GM18907 (cell line): ENCODE measurements at regions not wholly inside any gene's neighbourhood (a gene's known extent, or its start where the extent isn't known, plus 50 kb on each side); places are given as distances from the start of the nearest gene placed in this dataset.
A peak's percentile ranks its signal among the peaks of the same experiment; 100 is the strongest.

Experiments used
- ATAC-seq: cut with Tn5 transposase; IDR thresholded peaks from one replicate; pipeline ENCODE4 v1.9.1; 2021; ENCODE audit warnings: mild to moderate bottlenecking, moderate library complexity; ENCODE audit not compliant: unreplicated experiment

DNA sequence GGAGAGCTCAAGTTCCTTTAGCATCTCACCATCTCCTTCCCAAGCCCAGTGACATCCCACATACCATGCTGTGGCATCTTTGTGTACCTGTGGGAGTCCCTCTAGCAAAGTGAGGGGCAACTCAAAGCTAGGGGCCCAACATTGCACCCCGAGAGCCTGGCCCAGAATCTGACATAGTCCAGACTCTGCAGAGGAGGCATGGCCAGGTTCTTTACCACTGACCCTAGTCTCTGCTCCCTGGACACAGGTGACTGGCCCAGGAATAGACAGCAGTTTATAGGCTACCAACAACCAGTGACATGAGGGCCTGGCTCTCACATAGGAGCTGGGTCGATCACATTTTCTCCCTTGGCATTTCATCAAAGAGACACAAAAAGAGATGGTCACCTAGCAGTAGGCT, 444.0 kb upstream of the ZMIZ1 start:
- ATAC-seq = no peak

DNA sequence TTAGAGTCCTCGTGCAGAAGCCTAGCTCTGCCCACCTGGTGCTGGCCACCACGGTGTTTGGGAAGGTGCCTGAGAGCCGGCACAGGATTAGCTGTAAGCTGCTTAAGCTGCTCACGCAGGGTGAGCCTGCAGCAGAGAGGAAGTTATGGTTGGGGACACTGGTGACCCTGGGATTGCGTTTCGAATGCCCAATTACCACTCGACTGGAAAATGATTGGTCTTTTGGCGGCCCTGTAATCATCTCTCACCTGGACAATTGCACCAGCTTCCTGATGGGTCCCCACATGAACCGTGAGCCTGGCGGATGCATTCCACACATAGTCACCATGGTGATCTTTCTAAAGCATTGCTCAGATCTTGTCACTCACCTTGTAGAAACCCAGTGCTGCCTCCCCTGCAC, 442.3 kb upstream of the ZMIZ1 start:
- ATAC-seq = no peak

DNA sequence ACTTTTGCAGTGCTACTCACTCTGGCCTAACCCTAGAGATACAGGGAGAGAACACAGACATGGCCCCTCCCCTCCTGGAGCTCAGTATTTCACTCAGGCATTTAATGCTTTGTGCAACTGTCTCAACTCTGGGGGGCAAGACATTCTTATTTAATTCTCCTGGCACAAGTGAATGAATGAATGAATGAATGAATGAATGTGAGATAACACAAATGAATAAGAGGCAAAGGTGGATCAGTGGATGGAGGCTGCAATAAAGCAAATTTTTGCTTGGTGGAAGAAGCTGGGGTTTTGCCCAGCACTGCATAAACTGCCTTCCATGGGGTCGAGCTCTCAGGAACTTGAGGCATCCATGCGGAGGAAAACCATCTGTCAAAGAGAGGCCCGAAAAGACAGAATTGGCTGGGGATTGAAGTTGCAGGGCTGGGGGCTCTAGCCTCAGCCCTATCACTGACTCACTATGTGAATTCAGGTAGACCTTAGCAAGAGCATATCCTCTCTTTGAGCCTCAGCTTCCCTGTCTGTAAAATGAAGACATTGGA, 441.4 kb upstream of the ZMIZ1 start:
- no peak for ATAC-seq

DNA sequence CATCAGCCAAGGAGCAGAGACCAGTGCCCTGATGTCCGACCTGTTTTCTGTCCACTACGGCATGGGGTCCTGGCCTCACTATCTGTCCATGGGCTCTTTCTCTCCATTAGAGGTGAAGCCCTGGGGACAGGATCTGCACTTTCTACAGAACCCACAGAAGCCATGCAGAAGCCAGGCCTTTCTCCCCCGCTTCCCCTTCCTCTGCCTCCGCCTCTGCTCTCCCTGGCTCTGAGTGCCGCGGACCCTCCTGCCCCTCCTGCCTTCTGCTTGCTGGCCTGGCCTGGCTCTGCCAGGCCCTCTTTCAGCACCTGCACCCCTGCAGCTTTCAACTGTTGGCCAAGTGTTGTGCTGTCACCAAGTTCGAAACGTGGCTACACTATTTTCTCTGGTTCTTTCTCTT, 439.8 kb upstream of the ZMIZ1 start:
- no peak for ATAC-seq

DNA sequence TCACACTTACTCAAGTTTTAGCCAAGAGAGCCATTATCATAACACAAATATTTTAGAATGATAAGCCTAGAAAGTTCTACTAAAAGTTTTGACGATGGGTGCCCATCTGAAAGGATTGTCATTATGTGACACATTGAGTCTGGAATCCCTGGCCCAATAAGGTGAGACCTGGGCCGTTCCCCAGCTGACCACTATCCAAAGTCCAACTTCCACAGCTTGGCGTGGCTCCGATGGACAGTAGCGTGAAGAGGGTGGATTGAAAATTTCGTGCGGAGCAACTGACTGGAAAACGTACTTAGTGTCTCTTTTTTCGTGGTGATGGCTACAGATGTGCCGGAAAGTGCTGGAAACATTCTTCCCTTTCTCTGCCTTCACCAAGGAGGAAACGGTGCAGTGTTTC, 439.0 kb upstream of the ZMIZ1 start:
- ATAC-seq = no peak

DNA sequence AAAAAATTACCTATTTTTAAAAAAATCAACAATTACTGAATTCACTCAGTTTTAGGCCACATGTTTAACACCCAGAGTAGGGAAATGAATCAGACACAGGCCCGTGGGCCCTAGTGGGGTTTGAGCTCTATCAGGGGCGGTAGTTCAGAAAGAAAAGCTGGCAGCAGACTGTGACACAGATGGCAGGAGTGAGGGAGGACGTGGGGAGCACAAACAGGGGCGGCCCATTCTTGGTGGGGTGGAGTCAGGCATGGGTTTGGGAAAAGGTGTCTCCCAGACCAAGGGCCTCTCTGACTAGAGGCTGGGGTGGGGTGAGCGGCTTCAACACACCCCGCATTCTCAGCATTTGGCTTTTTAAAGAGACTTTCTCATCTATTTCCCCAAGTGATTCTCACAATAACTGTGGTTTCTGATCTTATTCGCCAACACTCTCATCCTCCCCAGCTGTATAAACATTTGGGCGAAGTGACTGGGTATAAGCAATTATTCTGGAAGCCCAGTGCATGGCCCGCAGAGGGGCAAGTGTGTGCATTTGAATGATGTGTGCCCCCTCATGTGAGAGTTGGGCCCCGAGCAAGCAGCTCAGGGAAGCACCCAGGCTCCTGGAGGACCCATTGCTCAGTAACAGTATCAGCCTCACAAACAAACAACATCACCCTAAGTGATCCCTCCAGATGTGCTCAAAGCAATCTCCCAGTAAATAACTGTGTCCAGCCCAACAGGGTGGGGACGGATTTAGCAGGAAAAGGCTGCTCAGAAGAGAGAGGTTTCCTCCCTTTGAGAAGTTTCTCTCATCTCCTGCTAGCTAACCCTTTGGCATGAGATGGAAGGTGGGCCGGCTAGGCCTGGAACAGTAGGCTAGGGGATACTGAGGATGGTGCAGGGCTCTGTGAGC, 437.6 kb upstream of the ZMIZ1 start:
- peak; percentile 53 for ATAC-seq

DNA sequence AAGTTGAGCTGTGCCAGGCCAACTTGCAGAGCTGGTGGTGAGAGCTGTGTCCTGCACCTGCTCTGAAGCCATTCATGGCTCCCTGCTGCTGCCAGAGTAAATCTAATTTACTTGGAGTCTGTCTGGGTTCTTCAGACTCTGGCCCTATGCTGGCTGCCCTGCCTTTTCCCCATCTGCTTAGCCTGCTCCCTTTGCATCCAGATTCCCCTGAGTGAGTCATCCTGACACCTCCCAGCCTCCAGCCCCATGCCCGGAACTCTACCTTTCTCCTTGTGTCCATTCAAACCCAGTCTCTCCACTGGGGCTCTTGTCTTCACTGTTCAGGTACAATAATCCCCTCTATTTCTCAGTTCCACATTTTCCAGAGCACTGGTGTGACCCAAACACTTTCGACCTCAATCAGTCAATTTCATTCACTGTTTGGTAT, 434.4 kb upstream of the ZMIZ1 start:
- ATAC-seq = no peak

DNA sequence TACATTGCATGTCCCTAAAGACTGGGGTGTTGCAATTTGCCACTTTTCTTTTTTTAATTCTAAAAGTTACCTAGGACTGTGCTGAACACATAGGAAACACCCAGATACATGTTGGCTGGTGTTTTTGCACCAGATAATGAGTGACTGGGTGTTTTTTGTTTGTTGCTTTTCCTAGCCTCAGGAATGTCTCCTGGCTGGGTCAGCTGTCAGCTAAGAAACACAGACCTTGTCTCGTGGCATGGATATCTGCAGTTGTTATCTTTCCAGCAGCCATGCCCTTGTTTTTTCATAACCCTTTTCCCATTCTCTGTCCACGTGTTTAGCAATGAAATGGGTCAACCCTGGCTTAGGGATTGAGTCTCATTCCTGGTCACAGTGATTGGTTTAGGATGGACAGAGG, 433.9 kb upstream of the ZMIZ1 start:
- ATAC-seq = no peak

DNA sequence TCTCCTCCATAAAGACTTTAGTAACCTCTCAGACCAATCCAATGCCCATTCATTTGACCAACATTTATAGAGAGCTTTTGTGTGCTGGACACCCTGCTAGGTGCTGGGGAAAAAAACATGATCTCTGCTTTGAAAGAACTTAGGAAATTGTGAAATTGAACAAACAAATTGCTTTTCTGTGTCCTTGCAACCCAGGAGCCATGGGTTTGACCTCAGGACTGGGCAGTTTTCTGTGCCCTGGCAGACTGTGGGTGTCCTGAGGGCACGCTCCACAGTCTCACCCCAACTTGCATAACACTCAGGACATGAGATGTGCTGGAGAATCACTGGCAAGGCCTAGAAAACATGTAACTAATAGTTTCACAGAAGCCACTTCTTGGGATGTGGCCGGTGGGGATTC, 429.1 kb upstream of the ZMIZ1 start:
- no peak for ATAC-seq

DNA sequence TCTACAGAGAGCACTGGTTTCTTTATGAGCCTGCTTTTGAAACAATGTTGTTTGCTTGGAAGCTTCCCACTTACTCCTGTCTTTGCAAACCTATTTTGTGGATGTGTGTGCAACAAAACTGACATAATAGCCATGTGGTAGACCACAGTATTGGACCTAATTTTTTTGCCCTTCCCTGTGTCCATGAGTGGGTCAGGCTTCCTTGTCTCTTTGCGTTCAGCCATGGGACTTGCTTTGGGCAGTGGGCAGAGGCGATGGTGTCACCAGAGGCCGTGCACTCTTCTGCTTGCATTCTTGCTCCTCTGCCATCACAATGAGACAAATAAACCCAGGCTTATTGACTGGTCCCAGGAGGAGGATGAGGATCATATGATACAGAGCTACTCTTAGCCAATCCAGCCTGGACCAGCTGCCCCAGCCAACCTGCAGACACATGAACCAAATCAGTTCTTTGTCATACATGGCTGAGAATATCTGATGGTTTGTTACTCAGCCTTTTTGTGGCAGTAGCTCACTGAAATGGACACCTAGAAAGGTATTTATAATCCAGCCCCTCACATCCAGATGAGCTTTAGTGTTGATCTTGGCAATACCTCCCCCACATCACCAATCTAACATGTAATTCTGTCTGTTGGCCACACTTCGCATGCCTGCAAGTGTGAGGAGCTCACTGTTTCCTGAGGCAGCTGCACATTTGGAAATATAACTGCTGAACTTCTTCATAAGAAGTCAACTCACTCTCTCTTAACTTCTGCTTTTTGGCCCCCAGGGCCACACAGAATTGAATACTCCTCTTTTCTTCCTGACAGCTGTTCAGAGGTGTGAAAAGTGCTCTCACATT, 427.8 kb upstream of the ZMIZ1 start:
- ATAC-seq = no peak

DNA sequence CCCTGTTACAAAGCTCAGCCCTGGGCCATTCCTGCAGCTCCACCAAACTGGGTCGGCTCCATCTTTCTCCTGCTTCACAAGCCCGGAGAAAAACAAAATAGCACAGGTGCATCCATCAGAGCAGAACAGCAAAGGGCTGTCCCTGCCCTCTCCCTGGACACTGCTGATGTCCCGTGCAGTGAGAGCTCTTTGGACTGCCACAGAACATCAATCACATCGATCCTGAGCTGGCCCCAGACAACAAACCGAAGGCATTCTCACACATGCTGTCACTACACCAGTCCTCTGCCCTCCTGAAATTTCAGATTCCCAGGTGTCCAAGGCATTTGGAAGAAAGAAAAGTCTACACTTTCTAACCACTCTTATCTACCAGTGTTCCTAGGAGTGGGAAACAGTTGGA, 427.1 kb upstream of the ZMIZ1 start:
- no peak for ATAC-seq

DNA sequence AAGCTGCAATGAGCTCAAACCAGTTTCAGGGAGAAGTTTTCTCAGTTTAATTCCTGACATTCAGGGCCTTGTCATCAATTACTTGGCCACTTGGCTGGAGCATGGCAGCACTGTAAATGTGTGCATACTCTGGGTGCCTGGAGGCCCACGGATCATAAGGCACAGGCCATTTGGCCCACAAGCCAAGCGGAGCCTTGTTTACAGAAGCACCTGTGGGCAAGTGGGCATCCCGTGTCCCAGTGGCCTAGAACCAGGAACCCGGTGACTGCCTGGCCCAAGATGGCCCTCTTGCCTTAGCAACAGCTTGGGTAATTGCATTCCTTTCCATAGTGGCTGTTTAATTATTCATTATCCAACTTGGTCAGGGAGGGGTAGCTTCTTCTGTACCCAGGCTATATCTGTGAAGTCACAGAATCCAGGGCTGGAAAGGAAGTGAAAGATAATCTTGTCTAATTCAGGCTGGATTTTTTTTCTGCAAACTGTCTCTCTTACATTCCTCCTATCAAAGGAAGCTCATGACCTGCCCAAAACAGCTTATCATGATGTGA, 426.4 kb upstream of the ZMIZ1 start:
- ATAC-seq = no peak

DNA sequence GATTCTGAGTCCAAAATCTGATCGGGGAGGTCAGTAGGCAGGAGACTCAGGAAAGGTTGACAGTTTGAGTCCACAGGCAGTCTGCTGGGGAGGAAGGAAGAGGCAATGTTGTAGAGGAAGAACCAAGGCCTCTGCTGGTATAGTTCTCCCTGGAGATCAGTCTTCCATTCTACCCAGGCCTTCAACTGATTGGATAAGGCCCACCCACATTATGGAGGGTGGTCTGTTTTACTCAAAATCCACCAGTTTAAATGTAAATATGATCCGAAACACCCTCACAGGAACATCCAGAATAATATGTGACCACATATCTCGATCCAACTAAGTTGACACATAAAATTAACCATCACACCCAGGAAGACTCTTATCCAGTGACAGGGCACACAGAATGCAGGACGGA, 425.3 kb upstream of the ZMIZ1 start:
- no peak for ATAC-seq

DNA sequence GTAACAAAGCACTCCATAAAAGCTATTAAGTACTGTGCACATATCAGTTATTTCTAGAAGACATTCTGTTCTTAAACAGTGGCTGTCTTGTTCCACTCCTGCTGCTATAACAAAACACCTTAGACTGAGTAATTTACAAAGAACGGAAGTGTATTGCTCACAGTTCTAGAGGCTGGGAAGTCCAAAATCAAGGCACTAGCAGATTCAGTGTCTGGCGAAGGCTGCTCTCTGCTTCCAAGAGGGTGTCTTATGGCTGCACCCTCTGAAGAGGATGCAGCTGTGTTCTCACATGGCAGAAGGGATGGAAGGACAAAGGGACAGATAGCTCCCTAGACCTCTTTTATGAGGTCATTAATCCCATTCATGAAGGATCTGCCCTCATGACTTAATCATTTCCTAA, 424.2 kb upstream of the ZMIZ1 start:
- ATAC-seq = no peak

DNA sequence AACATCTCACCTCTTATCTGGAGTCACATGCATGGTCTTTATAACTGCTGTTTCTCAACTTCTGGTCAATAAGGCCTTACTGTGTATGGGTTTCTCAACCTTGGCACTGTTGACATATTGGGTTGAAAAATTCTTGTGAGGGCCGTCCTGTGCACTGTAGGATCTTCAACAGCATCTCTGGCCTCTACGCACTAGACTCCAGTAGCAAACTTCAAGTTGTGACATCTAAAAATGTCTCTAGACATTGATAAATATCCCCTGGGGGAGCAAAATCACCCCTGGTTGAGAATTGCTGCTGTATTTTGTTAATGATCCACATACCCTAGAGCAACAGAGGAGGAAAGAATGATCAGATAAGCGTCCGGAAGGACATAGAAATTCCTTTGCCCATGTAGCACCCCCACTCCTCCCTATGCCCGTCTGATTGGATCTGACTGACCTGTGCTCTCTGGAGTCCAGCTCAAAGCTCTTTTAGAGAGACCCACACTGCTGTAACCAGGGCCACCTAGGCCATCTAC, 423.5 kb upstream of the ZMIZ1 start:
- ATAC-seq = no peak

DNA sequence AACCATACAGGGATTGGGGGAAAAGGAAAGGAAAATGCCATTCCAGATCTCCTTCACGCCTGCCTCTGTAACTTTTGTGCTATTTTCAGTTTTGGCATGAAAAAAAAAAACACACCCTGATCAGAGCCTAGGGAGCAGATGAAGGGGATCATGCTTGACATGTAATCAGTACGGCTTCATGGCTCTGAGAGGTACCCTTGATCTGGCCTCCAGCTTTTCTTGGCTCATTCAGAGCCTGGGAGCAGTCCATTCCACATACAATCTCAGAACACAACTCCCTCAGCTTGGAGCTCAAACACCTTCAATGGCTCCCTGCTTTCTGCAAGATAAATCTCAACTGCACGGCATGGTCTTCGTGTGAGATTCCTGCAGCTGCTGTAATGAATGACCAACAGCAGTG, 422.8 kb upstream of the ZMIZ1 start:
- no peak for ATAC-seq

DNA sequence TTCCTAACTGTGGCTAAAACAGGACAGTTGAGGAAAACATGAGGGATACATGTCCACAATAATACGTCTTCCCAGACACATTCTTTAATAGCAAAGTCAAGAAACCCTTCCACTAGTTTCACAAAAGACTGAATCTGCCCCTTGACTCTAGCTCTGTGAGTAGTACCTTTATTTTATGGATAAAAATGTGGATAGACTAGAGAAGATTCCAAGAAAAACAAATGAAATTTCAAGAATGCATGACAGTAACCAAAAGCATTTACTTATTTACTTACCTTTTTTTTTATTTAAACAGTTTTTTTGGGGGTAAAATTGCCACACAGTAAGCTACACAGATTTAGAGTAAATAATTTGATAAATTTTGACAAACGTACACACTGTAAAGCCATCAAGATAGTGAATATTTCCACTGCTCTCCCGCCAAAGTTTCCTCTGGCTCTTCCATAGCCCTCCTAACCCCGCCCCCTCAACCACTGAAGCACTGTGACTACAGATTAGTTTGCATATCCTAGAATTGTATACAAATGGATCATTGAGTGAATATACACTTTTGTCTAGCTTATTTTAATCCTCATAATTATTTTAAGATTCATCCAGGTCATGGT, 420.4 kb upstream of the ZMIZ1 start:
- no peak for ATAC-seq

DNA sequence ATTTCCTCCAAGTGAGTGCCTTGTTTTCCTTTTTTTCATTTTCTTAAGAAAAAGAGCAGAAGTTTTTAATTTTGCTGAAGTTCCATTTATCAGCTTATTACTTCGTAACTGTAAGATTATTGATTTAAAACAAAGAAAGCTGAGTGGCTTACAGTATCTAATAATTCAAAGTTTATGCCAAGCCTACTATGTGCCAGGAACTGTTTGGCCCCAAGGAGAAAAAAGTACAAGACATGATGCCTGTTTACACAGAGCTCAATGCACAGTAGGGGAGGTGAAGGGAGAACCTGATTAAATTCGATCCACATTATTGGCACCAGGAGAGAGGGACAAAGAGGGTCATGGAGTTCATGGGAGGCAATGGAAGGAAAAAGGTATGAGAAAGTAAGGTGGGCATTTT, 419.3 kb upstream of the ZMIZ1 start:
- no peak for ATAC-seq

DNA sequence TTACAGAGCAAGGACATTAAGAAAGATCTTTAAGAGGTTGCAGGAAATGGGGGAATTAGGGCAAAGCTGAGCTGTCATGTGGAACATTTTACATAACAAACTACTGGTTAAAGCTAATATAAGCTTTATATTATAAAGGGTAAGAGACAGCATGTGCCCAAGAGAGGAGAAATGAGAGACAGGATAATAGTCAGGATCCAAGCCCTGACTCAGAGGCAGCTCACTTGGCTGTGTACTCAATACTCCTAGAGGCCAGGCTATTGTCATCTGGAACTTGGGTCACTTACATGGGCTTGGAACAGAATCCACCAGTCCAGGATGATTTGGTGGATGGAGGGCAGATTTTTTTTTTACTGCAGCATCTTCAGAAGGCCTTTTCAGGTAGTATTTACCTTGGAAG, 418.6 kb upstream of the ZMIZ1 start:
- ATAC-seq = no peak

DNA sequence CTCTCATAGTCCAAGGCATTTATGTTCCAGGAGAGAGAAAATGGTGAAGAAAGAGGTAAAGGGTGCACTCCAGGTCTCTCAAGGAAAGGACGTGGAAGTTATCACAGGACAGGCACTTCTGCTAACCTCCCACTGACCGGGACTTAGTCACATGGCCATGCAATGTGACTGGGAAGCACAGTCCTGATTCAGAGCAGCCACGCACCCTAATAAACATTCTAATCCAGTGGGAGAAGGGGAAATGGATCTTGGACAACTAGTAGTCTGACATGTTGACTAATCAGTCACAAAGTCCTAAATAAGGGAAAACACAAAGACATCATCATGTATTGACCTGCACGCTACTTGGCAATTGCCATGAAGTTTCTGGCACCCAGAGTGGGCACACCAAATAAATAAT, 417.5 kb upstream of the ZMIZ1 start:
- ATAC-seq = no peak

DNA sequence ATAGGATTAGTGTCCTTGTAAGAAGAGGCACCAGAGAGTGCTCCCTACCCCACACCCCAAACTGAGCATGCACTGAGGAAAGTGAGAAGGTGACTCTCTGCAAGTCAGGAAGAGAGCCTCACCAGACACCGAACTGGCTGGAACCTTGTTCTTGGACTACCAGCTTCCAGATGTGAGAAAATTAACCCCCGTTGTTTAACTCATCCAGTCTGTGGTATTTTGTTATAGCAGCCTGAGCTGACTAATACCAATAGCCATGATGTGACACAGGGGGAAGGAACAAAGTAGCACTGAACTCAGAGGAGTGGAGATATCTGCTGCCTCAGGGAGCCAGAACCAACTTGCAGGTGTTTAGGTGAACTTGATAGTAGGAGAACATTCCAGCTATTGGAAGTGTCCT, 415.2 kb upstream of the ZMIZ1 start:
- ATAC-seq = no peak
